ENCODE measurements at regions not wholly inside any gene's neighbourhood (a gene's known extent, or its start where the extent isn't known, plus 50 kb on each side); places are given as distances from the start of the nearest gene placed in this dataset.

DNA sequence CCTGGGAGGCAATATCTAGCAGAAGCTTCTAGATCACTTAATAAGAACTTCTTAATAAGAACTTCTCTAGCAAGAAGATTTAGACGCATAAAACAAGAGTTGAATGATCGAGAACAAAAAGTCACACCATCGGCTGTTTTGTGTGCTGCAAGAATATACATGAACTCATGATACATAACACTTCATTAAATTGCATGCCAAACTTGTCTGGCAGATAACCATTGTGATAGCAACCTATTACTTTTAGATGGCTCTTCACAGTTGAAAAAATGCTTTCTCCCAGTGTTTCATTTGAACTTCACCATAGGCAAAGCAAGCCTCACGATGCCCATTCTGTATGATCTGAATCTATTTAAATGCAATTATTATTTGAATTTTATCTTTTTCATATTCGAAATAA, 249.9 kb downstream of the CBLN4 start:
- Histone ChIP-seq H3K4me3 (ENCODE audit: low read length) (no peak overlapping the region), H3K27ac (ENCODE audit: low read depth, low read length) (no peak overlapping the region), H3K9me3 (ENCODE audit: control insufficient read depth, low read length) (peaks cover 47% of the 10 kb centered on the region), H3K4me1 (ENCODE audit: control insufficient read depth, insufficient read depth, low read length) (no peaks in the 10 kb centered on the region), H3K27me3 (ENCODE audit: control insufficient read depth, insufficient read depth, low read length, poor library complexity, severe bottlenecking) (no peaks in the 10 kb centered on the region), H3K36me3 (ENCODE audit: control insufficient read depth, insufficient read depth, low read length) (no peaks in the 10 kb centered on the region), H3K9ac (ENCODE audit: extremely low read depth, low read length, poor library complexity, severe bottlenecking) (no peak overlapping the region)
- Mint-ChIP-seq H3K27me3 (ENCODE audit: insufficient read depth) (no peaks in the 10 kb centered on the region), H3K9me3 (peaks cover 45% of the 10 kb centered on the region), H3K27ac (no peak overlapping the region), H3K4me3 (no peak overlapping the region), H3K4me1 (no peaks in the 10 kb centered on the region), H3K36me3 (ENCODE audit: low read depth) (no peaks in the 10 kb centered on the region)
- TF ChIP-seq, protein P1, sequence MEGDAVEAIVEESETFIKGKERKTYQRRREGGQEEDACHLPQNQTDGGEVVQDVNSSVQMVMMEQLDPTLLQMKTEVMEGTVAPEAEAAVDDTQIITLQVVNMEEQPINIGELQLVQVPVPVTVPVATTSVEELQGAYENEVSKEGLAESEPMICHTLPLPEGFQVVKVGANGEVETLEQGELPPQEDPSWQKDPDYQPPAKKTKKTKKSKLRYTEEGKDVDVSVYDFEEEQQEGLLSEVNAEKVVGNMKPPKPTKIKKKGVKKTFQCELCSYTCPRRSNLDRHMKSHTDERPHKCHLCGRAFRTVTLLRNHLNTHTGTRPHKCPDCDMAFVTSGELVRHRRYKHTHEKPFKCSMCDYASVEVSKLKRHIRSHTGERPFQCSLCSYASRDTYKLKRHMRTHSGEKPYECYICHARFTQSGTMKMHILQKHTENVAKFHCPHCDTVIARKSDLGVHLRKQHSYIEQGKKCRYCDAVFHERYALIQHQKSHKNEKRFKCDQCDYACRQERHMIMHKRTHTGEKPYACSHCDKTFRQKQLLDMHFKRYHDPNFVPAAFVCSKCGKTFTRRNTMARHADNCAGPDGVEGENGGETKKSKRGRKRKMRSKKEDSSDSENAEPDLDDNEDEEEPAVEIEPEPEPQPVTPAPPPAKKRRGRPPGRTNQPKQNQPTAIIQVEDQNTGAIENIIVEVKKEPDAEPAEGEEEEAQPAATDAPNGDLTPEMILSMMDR (conservative IDR thresholded peaks at IDR 0.05) = no peak
- no peak for DNase-seq
- 78 to 79% methylated on average over 4 to 5 of the region's 5 CpGs for WGBS, 2 experiments (ENCODE audit: insufficient coverage in 1 of 2, insufficient read length in 1 of 2)

DNA sequence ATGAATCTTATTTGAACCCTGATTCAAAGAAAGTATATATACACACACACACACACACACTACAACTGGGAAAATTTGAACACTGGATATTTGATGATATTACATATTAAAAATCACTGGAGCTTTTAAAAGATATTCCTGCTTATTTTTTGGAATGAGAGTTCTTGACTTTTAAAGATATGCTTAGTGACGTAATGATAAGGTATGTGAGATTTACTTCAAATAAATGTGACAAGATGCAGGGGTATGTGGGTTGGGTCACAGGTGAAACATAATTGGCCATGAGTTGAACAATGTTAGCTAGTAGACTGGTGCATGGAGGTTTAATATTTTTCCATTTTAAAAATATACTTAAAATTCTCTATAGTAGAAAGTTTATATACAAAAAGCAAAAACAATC, 258.6 kb downstream of the CBLN4 start:
- Mint-ChIP-seq H3K9me3 (peaks cover 35% of the 10 kb centered on the region), H3K4me1 (no peaks in the 10 kb centered on the region), H3K27me3 (ENCODE audit: insufficient read depth) (no peaks in the 10 kb centered on the region), H3K27ac (no peak overlapping the region), H3K4me3 (no peak overlapping the region), H3K36me3 (ENCODE audit: low read depth) (no peaks in the 10 kb centered on the region)
- H3K4me3 ChIP-seq (ENCODE audit: low read length) = no peak overlapping the region
- H3K4me1 ChIP-seq (ENCODE audit: control insufficient read depth, insufficient read depth, low read length) = no peaks in the 10 kb centered on the region
- H3K27me3 ChIP-seq (ENCODE audit: control insufficient read depth, insufficient read depth, low read length, poor library complexity, severe bottlenecking) = no peaks in the 10 kb centered on the region
- H3K27ac ChIP-seq (ENCODE audit: low read depth, low read length) = no peak overlapping the region
- WGBS, 2 experiments (ENCODE audit: insufficient coverage in 1 of 2, insufficient read length in 1 of 2) = 93 to 100% methylated on average over 1 of the region's 1 CpG
- H3K36me3 ChIP-seq (ENCODE audit: control insufficient read depth, insufficient read depth, low read length) = no peaks in the 10 kb centered on the region
- DNase-seq = no peak
- TF ChIP-seq, protein P1 (conservative IDR thresholded peaks at IDR 0.05) = no peak
- H3K9ac ChIP-seq (ENCODE audit: extremely low read depth, low read length, poor library complexity, severe bottlenecking) = no peak overlapping the region
- peaks cover 68% of the 10 kb centered on the region for H3K9me3 ChIP-seq (ENCODE audit: control insufficient read depth, low read length)

DNA sequence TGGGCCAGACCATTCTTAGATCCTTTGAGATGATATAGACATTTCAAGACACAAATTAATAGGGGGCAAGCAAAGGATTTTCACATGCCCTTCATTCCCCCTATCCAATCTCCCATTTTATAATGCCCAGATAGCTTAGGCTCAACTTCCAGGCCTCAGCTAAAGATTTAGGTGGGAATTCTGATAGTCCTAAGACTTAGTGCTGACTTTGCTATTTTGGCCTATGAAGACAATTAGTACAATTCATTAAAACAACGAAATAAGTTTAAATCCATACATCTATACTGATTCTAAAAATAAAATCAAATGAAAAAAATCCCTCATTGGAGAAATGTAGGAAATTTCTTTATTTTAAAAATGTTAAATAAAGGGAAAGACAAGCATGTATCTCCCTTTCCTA, 259.5 kb downstream of the CBLN4 start:
- no peak overlapping the region for H3K27ac ChIP-seq (ENCODE audit: low read depth, low read length)
- Mint-ChIP-seq H3K4me1 (no peaks in the 10 kb centered on the region), H3K27me3 (ENCODE audit: insufficient read depth) (no peaks in the 10 kb centered on the region), H3K9me3 (peaks cover 35% of the 10 kb centered on the region), H3K36me3 (ENCODE audit: low read depth) (no peaks in the 10 kb centered on the region), H3K4me3 (no peak overlapping the region), H3K27ac (no peak overlapping the region)
- no peak overlapping the region for H3K9ac ChIP-seq (ENCODE audit: extremely low read depth, low read length, poor library complexity, severe bottlenecking)
- H3K4me1 ChIP-seq (ENCODE audit: control insufficient read depth, insufficient read depth, low read length) = no peaks in the 10 kb centered on the region
- peaks cover 77% of the 10 kb centered on the region for H3K9me3 ChIP-seq (ENCODE audit: control insufficient read depth, low read length)
- no peaks in the 10 kb centered on the region for H3K27me3 ChIP-seq (ENCODE audit: control insufficient read depth, insufficient read depth, low read length, poor library complexity, severe bottlenecking)
- TF ChIP-seq, protein P1 (conservative IDR thresholded peaks at IDR 0.05) = no peak
- no peaks in the 10 kb centered on the region for H3K36me3 ChIP-seq (ENCODE audit: control insufficient read depth, insufficient read depth, low read length)
- WGBS, 2 experiments (ENCODE audit: insufficient coverage in 1 of 2, insufficient read length in 1 of 2) = no CpG with 5 or more reads among the region's 1 CpG
- no peak overlapping the region for H3K4me3 ChIP-seq (ENCODE audit: low read length)
- no peak for DNase-seq

Data from endodermal cell (in vitro differentiated cells).